ENCODE measurements at regions not wholly inside any gene's neighbourhood (a gene's known extent, or its start where the extent isn't known, plus 50 kb on each side); places are given as distances from the start of the nearest gene placed in this dataset.

- DNase-seq (ENCODE audit: low spot score) (peak; percentile 41), FAIRE-seq (peak; percentile 78)
These were observed 297.4 kb upstream of the TAS2R1 start for GRCh38 chr5:9927521-9927997.

GRCh38 chr5:9927106-9927505 is 297.0 kb upstream of the TAS2R1 start:
- DNase-seq (ENCODE audit: low spot score) (peak; percentile 75), FAIRE-seq (peak; percentile 87)

GRCh38 chr5:9924614-9925013 is 294.5 kb upstream of the TAS2R1 start:
- FAIRE-seq, result peak; percentile 99
- DNase-seq (ENCODE audit: low spot score), result peak; percentile 99

- no peak for DNase-seq (ENCODE audit: low spot score)
- no peak for FAIRE-seq
These were observed 292.6 kb upstream of the TAS2R1 start for GRCh38 chr5:9922719-9923118.

GRCh38 chr5:9920697-9921096 is 290.5 kb upstream of the TAS2R1 start:
- DNase-seq (ENCODE audit: low spot score) (no peak), FAIRE-seq (no peak)

GRCh38 chr5:9919306-9920030 is 289.3 kb upstream of the TAS2R1 start:
- no peak for FAIRE-seq

GRCh38 chr5:9905661-9906060 is 275.5 kb upstream of the TAS2R1 start:
- DNase-seq (ENCODE audit: low spot score) (no peak), FAIRE-seq (no peak)

More at GRCh38 chr5:9919306-9920030, 289.3 kb upstream of the TAS2R1 start:
- DNase-seq (ENCODE audit: low spot score), result no peak

GRCh38 chr5:9903801-9904200 is 273.6 kb upstream of the TAS2R1 start:
- FAIRE-seq (no peak), DNase-seq (ENCODE audit: low spot score) (no peak)

GRCh38 chr5:9898319-9898718 is 268.2 kb upstream of the TAS2R1 start:
- DNase-seq (ENCODE audit: low spot score), result peak; percentile 34
- FAIRE-seq, result peak; percentile 25

GRCh38 chr5:9895302-9895645 is 265.1 kb upstream of the TAS2R1 start:
- DNase-seq (ENCODE audit: low spot score) (no peak), FAIRE-seq (no peak)

- DNase-seq (ENCODE audit: low spot score) (no peak), FAIRE-seq (no peak)
These were observed 264.6 kb upstream of the TAS2R1 start for GRCh38 chr5:9894571-9895301.

GRCh38 chr5:9892696-9893095 is 262.5 kb upstream of the TAS2R1 start:
- DNase-seq (ENCODE audit: low spot score), result no peak
- no peak for FAIRE-seq

GRCh38 chr5:9889511-9889910 is 259.4 kb upstream of the TAS2R1 start:
- FAIRE-seq (no peak), DNase-seq (ENCODE audit: low spot score) (no peak)

- FAIRE-seq (peak; percentile 94), DNase-seq (ENCODE audit: low spot score) (peak; percentile 87)
These were observed 258.4 kb upstream of the TAS2R1 start for GRCh38 chr5:9888501-9888901.

- DNase-seq (ENCODE audit: low spot score) (no peak), FAIRE-seq (peak; percentile 34)
These were observed 255.0 kb upstream of the TAS2R1 start for GRCh38 chr5:9885164-9885563.

GRCh38 chr5:9878206-9878605 is 248.1 kb upstream of the TAS2R1 start:
- DNase-seq (ENCODE audit: low spot score) (no peak), FAIRE-seq (no peak)

GRCh38 chr5:9877488-9877887 is 247.3 kb upstream of the TAS2R1 start:
- no peak for DNase-seq (ENCODE audit: low spot score)
- FAIRE-seq, result no peak

GRCh38 chr5:9876451-9876850 is 246.3 kb upstream of the TAS2R1 start:
- FAIRE-seq (no peak), DNase-seq (ENCODE audit: low spot score) (no peak)

- peak; percentile 99 for FAIRE-seq
- DNase-seq (ENCODE audit: low spot score), result peak; percentile 87
These were observed 239.6 kb upstream of the TAS2R1 start for GRCh38 chr5:9869616-9870288.

GRCh38 chr5:9865574-9865973 is 235.4 kb upstream of the TAS2R1 start:
- FAIRE-seq (no peak), DNase-seq (ENCODE audit: low spot score) (peak; percentile 41)

GRCh38 chr5:9864791-9865190 is 234.6 kb upstream of the TAS2R1 start:
- DNase-seq (ENCODE audit: low spot score) (no peak), FAIRE-seq (no peak)

- FAIRE-seq (no peak), DNase-seq (ENCODE audit: low spot score) (no peak)
These were observed 233.3 kb upstream of the TAS2R1 start for GRCh38 chr5:9863486-9863885.
